ENCODE measurements at regions not wholly inside any gene's neighbourhood (a gene's known extent, or its start where the extent isn't known, plus 50 kb on each side); places are given as distances from the start of the nearest gene placed in this dataset.

- DNase-seq (ENCODE audit: low read depth) = no peak
These were observed 504.2 kb downstream of the ANXA1 start for GRCh38 chr9:73655831-73656230.

- no peak for DNase-seq (ENCODE audit: low read depth)
These were observed 513.6 kb downstream of the ANXA1 start for GRCh38 chr9:73665253-73665652.

GRCh38 chr9:73667749-73668148 is 516.1 kb downstream of the ANXA1 start:
- DNase-seq (ENCODE audit: low read depth) = no peak

GRCh38 chr9:73680831-73681230 is 529.2 kb downstream of the ANXA1 start:
- no peak for DNase-seq (ENCODE audit: low read depth)

GRCh38 chr9:73682789-73683188 is 531.1 kb downstream of the ANXA1 start:
- no peak for DNase-seq (ENCODE audit: low read depth)

GRCh38 chr9:73683862-73684591 is 532.4 kb downstream of the ANXA1 start:
- peak; percentile 5 for DNase-seq (ENCODE audit: low read depth)

- DNase-seq (ENCODE audit: low read depth) = no peak
These were observed 532.9 kb downstream of the ANXA1 start for GRCh38 chr9:73684601-73685000.

GRCh38 chr9:73685786-73686185 is 534.1 kb downstream of the ANXA1 start:
- DNase-seq (ENCODE audit: low read depth) = no peak

- no peak for DNase-seq (ENCODE audit: low read depth)
These were observed 537.6 kb downstream of the ANXA1 start for GRCh38 chr9:73689051-73689870.

GRCh38 chr9:73701415-73702057 is 549.9 kb downstream of the ANXA1 start:
- no peak for DNase-seq (ENCODE audit: low read depth)

- DNase-seq (ENCODE audit: low read depth) = no peak
These were observed 562.6 kb downstream of the ANXA1 start for GRCh38 chr9:73714294-73714693.

GRCh38 chr9:73715591-73715990 is 563.9 kb downstream of the ANXA1 start:
- DNase-seq (ENCODE audit: low read depth) = no peak

- DNase-seq (ENCODE audit: low read depth) = no peak
These were observed 568.0 kb downstream of the ANXA1 start for GRCh38 chr9:73719660-73720059.

- DNase-seq (ENCODE audit: low read depth) = no peak
These were observed 568.9 kb downstream of the ANXA1 start for GRCh38 chr9:73720601-73721000.

GRCh38 chr9:73736270-73736669 is 584.6 kb downstream of the ANXA1 start:
- DNase-seq (ENCODE audit: low read depth) = no peak

GRCh38 chr9:73738741-73739530 is 587.3 kb downstream of the ANXA1 start:
- no peak for DNase-seq (ENCODE audit: low read depth)

- DNase-seq (ENCODE audit: low read depth) = no peak
These were observed 589.7 kb downstream of the ANXA1 start for GRCh38 chr9:73741316-73741715.

GRCh38 chr9:73742412-73742811 is 590.7 kb downstream of the ANXA1 start:
- DNase-seq (ENCODE audit: low read depth) = no peak

GRCh38 chr9:73743826-73744225 is 592.2 kb downstream of the ANXA1 start:
- no peak for DNase-seq (ENCODE audit: low read depth)

GRCh38 chr9:73745598-73745997 is 593.9 kb downstream of the ANXA1 start:
- no peak for DNase-seq (ENCODE audit: low read depth)

- no peak for DNase-seq (ENCODE audit: low read depth)
These were observed 601.5 kb downstream of the ANXA1 start for GRCh38 chr9:73753171-73753570.

- DNase-seq (ENCODE audit: low read depth) = no peak
These were observed 610.2 kb downstream of the ANXA1 start for GRCh38 chr9:73761905-73762304.
